ENCODE measurements at regions not wholly inside any gene's neighbourhood (a gene's known extent, or its start where the extent isn't known, plus 50 kb on each side); places are given as distances from the start of the nearest gene placed in this dataset.

- TF ChIP-seq CTCF (IDR thresholded peaks at IDR 0.05; ENCODE audit: low read length), result no peak
- no peak for TF ChIP-seq EZH2 (IDR thresholded peaks at IDR 0.05; ENCODE audit: borderline replicate concordance, low read length)
Measured at GRCh38 chr9:86674487-86674886, 272.8 kb downstream of the GAS1 start.

All from OCI-LY1 (cell line).